WERI-Rb-1 (cell line): ENCODE measurements at regions not wholly inside any gene's neighbourhood (a gene's known extent, or its start where the extent isn't known, plus 50 kb on each side); places are given as distances from the start of the nearest gene placed in this dataset.

Experiments
- DNase-seq: peaks from one replicate; pipeline ENCODE4 v3.0.0-alpha.2; 2020
- H3K27ac ChIP-seq: fragments of 250-450 bp; sonication (Bioruptor Pico); 2 replicates; pipeline ENCODE4 v1.5.1; 2020; ENCODE audit warnings: mild to moderate bottlenecking, moderate library complexity
- H3K27me3 ChIP-seq: fragments of 250-450 bp; sonication (Bioruptor Pico); 2 replicates; pipeline ENCODE4 v1.5.1; 2021; ENCODE audit warnings: mild to moderate bottlenecking, low read depth, moderate library complexity; ENCODE audit not compliant: insufficient read depth, severe bottlenecking
- H3K36me3 ChIP-seq: fragments of 250-450 bp; sonication (Bioruptor Pico); 2 replicates; pipeline ENCODE4 v1.5.1; 2020; ENCODE audit warnings: mild to moderate bottlenecking, moderate library complexity
- H3K4me3 ChIP-seq: 2 replicates; pipeline ENCODE4 v1.5.1; 2011; ENCODE audit warnings: low read depth, mild to moderate bottlenecking, control low read depth, low read length
- H3K9me3 ChIP-seq: fragments of 250-450 bp; sonication (Bioruptor Pico); 2 replicates; pipeline ENCODE4 v1.5.1; 2021; ENCODE audit warnings: mild to moderate bottlenecking, moderate library complexity; ENCODE audit not compliant: severe bottlenecking
- TF ChIP-seq, protein P1 (sequence below): IDR thresholded peaks from 2 replicates; pipeline ENCODE4 v1.5.1; 2011; ENCODE audit warnings: low read depth, mild to moderate bottlenecking, control low read depth, inconsistent platforms, low read length

GRCh38 chr5:157933005-157933404 lies 74.1 kb upstream of the CLINT1 start:
- H3K9me3 ChIP-seq = peaks cover 4% of the 10 kb centered on the region
- no peak overlapping the region for H3K4me3 ChIP-seq
- no peaks in the 10 kb centered on the region for H3K36me3 ChIP-seq
- H3K27ac ChIP-seq = no peak overlapping the region
- DNase-seq = no peak
- no peaks in the 10 kb centered on the region for H3K27me3 ChIP-seq
- TF ChIP-seq, protein P1, sequence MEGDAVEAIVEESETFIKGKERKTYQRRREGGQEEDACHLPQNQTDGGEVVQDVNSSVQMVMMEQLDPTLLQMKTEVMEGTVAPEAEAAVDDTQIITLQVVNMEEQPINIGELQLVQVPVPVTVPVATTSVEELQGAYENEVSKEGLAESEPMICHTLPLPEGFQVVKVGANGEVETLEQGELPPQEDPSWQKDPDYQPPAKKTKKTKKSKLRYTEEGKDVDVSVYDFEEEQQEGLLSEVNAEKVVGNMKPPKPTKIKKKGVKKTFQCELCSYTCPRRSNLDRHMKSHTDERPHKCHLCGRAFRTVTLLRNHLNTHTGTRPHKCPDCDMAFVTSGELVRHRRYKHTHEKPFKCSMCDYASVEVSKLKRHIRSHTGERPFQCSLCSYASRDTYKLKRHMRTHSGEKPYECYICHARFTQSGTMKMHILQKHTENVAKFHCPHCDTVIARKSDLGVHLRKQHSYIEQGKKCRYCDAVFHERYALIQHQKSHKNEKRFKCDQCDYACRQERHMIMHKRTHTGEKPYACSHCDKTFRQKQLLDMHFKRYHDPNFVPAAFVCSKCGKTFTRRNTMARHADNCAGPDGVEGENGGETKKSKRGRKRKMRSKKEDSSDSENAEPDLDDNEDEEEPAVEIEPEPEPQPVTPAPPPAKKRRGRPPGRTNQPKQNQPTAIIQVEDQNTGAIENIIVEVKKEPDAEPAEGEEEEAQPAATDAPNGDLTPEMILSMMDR = no peak

GRCh38 chr5:157930710-157931109 lies 71.8 kb upstream of the CLINT1 start:
- TF ChIP-seq, protein P1 = no peak
- Histone ChIP-seq H3K27me3 (no peaks in the 10 kb centered on the region), H3K9me3 (peaks cover 4% of the 10 kb centered on the region), H3K4me3 (no peak overlapping the region), H3K27ac (no peak overlapping the region), H3K36me3 (no peaks in the 10 kb centered on the region)
- no peak for DNase-seq

DNA sequence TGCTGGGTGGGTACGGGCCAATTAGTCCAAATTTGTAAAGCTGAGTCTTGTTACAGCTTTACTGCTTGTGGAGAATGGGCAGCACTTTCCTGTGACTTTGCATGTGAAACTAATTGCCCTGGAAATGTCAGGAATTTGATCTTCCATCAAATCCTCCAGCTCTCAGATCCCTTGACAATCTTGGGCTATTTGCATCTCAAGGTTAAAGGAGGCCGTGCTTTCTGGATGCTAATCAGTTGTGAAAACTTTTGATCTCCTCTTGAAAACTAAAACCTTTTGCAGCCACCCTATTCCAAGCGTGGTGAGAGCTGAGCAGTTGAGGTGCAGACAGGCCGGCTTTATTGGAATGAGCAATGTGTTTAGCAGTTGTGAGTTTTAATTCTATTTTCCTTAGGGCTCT lies 68.0 kb upstream of the CLINT1 start:
- Histone ChIP-seq H3K27ac (no peak overlapping the region), H3K27me3 (no peaks in the 10 kb centered on the region), H3K4me3 (no peak overlapping the region), H3K36me3 (no peaks in the 10 kb centered on the region), H3K9me3 (no peaks in the 10 kb centered on the region)
- no peak for DNase-seq
- TF ChIP-seq, protein P1 = no peak

DNA sequence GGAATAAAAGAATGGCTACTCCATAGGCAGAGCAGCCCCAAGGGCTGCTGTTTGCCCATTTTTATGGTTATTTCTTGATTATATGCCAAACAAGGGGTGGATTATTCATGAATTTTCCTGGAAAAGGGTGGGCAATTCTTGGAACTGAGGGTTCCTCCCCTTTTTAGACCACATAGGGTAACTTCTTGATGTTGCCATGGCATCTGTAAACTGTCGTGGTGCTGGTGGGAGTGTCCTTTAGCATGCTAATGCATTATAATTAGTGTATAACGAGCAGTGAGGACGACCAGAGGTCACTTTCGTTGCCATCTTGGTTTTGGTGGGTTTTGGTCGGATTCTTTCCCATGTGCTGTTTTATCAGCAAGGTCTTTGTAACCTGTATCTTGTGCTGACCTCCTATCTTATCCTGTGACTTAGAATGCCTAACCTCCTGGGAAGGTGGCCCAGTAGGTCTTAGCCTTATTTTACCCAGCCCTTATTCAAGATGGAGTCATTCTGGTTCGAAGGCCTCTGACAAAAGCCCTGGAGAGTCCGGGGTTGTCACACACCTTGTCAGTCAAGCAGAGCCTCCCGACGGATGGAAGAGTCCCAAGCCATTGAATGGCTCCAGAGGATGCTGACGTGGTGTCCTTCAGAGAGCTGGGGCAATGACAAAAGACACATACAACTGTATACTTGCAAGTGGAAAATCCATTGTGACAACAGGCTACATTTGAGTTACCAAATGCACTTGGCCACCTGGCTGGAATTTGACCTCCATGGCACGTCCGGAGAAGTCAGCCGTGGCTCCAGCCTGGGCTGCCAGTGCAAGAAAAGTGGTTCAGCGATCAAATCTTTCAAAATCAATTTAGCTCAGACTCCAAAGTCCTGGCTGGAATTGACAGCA lies 67.1 kb upstream of the CLINT1 start:
- TF ChIP-seq, protein P1 = no peak
- Histone ChIP-seq H3K36me3 (no peaks in the 10 kb centered on the region), H3K27ac (no peak overlapping the region), H3K27me3 (no peaks in the 10 kb centered on the region), H3K4me3 (no peak overlapping the region), H3K9me3 (no peaks in the 10 kb centered on the region)
- DNase-seq = no peak

GRCh38 chr5:157924931-157925729 lies 66.2 kb upstream of the CLINT1 start:
- no peaks in the 10 kb centered on the region for H3K9me3 ChIP-seq
- H3K36me3 ChIP-seq = no peaks in the 10 kb centered on the region
- TF ChIP-seq, protein P1 = no peak
- no peak overlapping the region for H3K4me3 ChIP-seq
- H3K27me3 ChIP-seq = no peaks in the 10 kb centered on the region
- no peak overlapping the region for H3K27ac ChIP-seq
- DNase-seq = no peak
